Neural progenitor cell (in vitro differentiated cells): ENCODE measurements at regions not wholly inside any gene's neighbourhood (a gene's known extent, or its start where the extent isn't known, plus 50 kb on each side); places are given as distances from the start of the nearest gene placed in this dataset.

Experiments used
- DNase-seq: peaks from one replicate; pipeline ENCODE4 v3.0.0-alpha.2; 2016; ENCODE audit warnings: low spot score
- H2AFZ ChIP-seq: fragments of 200-600 bp; sonication (generic); replicated peaks from 2 replicates; pipeline ENCODE4 v1.6.1; 2016; ENCODE audit warnings: antibody characterized with exemption
- H3F3A ChIP-seq: fragments of 200-600 bp; sonication (generic); 2 replicates; pipeline ENCODE4 v1.6.1; 2016; ENCODE audit warnings: antibody characterized with exemption, low read depth
- H3K27ac ChIP-seq: fragments of 200-600 bp; sonication (generic); 2 replicates; pipeline ENCODE4 v1.5.1; 2016; ENCODE audit warnings: mild to moderate bottlenecking
- H3K27me3 ChIP-seq: fragments of 200-600 bp; sonication (generic); 2 replicates; pipeline ENCODE4 v1.6.1; 2016; ENCODE audit warnings: mild to moderate bottlenecking, moderate library complexity
- H3K36me3 ChIP-seq: fragments of 200-600 bp; sonication (generic); 2 replicates; pipeline ENCODE4 v1.5.1; 2016
- H3K4me1 ChIP-seq: fragments of 200-600 bp; sonication (generic); 2 replicates; pipeline ENCODE4 v1.6.1; 2016; ENCODE audit warnings: mixed run types
- H3K4me2 ChIP-seq: fragments of 200-600 bp; sonication (generic); 2 replicates; pipeline ENCODE4 v1.6.1; 2016
- H3K4me3 ChIP-seq: fragments of 200-600 bp; sonication (generic); 2 replicates; pipeline ENCODE4 v1.5.1; 2016
- H3K79me2 ChIP-seq: fragments of 200-600 bp; sonication (generic); 2 replicates; pipeline ENCODE4 v1.6.1; 2016; ENCODE audit warnings: low read depth
- H3K9ac ChIP-seq: fragments of 200-600 bp; sonication (generic); 2 replicates; pipeline ENCODE4 v1.6.1; 2016
- H3K9me3 ChIP-seq: fragments of 200-600 bp; sonication (generic); 2 replicates; pipeline ENCODE4 v1.5.1; 2016; ENCODE audit warnings: low read depth
- H4K20me1 ChIP-seq: fragments of 200-600 bp; sonication (generic); 2 replicates; pipeline ENCODE4 v1.6.1; 2016; ENCODE audit warnings: low read depth
- H3K27ac Mint-ChIP-seq: 3 replicates; pipeline ENCODE4 v1.8.0; 2021; ENCODE audit warnings: mixed read lengths
- H3K27me3 Mint-ChIP-seq: 2 replicates; pipeline ENCODE4 v1.8.0; 2022; ENCODE audit warnings: low read depth, mild to moderate bottlenecking, inconsistent platforms, moderate library complexity, mixed read lengths; ENCODE audit not compliant: insufficient read depth
- H3K36me3 Mint-ChIP-seq: 3 replicates; pipeline ENCODE4 v1.8.0; 2021; ENCODE audit warnings: mixed read lengths
- H3K4me1 Mint-ChIP-seq: 3 replicates; pipeline ENCODE4 v1.8.0; 2021; ENCODE audit warnings: mixed read lengths
- H3K4me3 Mint-ChIP-seq: 3 replicates; pipeline ENCODE4 v1.8.0; 2021; ENCODE audit warnings: mild to moderate bottlenecking, moderate library complexity, mixed read lengths
- H3K9me3 Mint-ChIP-seq: 3 replicates; pipeline ENCODE4 v1.8.0; 2020; ENCODE audit warnings: mixed read lengths
- CTCF ChIP-seq: fragments of 200-600 bp; sonication (generic); IDR thresholded peaks from 2 replicates; pipeline ENCODE4 v1.5.1; 2017; ENCODE audit warnings: antibody characterized with exemption, mild to moderate bottlenecking
- EZH2 ChIP-seq: fragments of 200-600 bp; sonication (generic); IDR thresholded peaks from 2 replicates; pipeline ENCODE4 v1.6.1; 2017; ENCODE audit warnings: antibody characterized with exemption, mild to moderate bottlenecking, moderate library complexity
- EZH2phosphoT487 ChIP-seq: fragments of 200-600 bp; sonication (generic); IDR thresholded peaks from 2 replicates; pipeline ENCODE4 v1.6.1; 2017; ENCODE audit warnings: antibody characterized with exemption

DNA sequence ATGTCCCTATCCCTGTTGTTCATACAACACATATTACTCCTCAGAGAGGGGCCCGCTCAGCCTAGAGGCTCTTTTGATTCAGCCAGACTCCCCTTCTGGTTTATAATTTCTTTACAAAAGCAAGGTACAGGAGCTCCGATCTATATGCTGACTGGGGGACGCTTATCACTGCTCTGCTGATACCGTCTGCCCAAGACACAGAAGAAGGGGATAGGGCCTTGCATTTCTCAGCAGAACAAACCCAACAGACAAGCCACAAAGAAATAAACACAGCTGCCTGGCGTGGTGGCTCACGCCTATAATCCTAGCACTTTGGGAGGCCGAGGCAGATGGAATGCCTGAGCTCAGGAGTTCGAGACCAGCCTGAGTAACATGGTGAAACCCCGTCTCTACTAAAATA lies 109.9 kb upstream of the AKIP1 start:
- Histone ChIP-seq H3K27ac (no peak overlapping the region), H3K4me2 (no peak overlapping the region), H3K9ac (no peak overlapping the region), H3K4me1 (no peaks in the 10 kb centered on the region), H3K79me2 (no peaks in the 10 kb centered on the region), H3K4me3 (no peak overlapping the region), H3F3A (no peaks in the 10 kb centered on the region), H3K9me3 (no peaks in the 10 kb centered on the region), H3K27me3 (no peaks in the 10 kb centered on the region), H2AFZ (no peak overlapping the region), H4K20me1 (peaks cover 14% of the 10 kb centered on the region), H3K36me3 (no peaks in the 10 kb centered on the region)
- TF ChIP-seq EZH2phosphoT487 (no peak), CTCF (no peak), EZH2 (no peak)
- Mint-ChIP-seq H3K9me3 (peaks cover 2% of the 10 kb centered on the region), H3K4me3 (no peak overlapping the region), H3K27ac (peak overlapping the region; percentile 4), H3K36me3 (peaks cover 31% of the 10 kb centered on the region), H3K27me3 (peaks cover 2% of the 10 kb centered on the region), H3K4me1 (peaks cover 18% of the 10 kb centered on the region)
- no peak for DNase-seq

DNA sequence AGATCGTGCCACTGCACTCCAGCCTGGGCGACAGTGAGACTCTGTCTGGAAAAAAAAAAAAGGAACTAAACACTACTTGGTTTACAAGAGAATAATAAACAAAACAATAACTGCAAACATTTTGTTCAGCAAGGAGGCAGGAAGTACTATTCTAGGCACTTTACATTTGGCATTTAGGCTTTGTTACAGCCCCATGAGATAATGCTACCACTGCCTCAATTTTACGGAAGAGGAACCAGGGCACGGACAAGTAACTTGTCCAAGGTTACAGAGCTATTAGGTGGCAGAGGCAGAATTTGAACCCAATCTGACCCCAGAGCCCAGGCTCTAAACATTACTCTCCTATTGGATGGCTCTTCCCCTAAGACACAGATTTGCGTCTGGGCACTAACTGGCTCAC lies 108.7 kb upstream of the AKIP1 start:
- Histone ChIP-seq H3K79me2 (no peaks in the 10 kb centered on the region), H3F3A (no peaks in the 10 kb centered on the region), H3K9me3 (no peaks in the 10 kb centered on the region), H3K9ac (no peak overlapping the region), H3K4me1 (peaks cover 8% of the 10 kb centered on the region), H3K4me2 (no peak overlapping the region), H3K36me3 (no peaks in the 10 kb centered on the region), H3K27ac (no peak overlapping the region), H3K27me3 (no peaks in the 10 kb centered on the region), H2AFZ (no peak overlapping the region), H3K4me3 (no peak overlapping the region), H4K20me1 (peaks cover 22% of the 10 kb centered on the region)
- no peak for TF ChIP-seq EZH2
- TF ChIP-seq EZH2phosphoT487: no peak
- TF ChIP-seq CTCF: no peak
- Mint-ChIP-seq H3K4me3 (no peak overlapping the region), H3K4me1 (peaks cover 28% of the 10 kb centered on the region), H3K36me3 (peaks cover 23% of the 10 kb centered on the region), H3K9me3 (no peaks in the 10 kb centered on the region), H3K27me3 (peaks cover 2% of the 10 kb centered on the region), H3K27ac (peak overlapping the region; percentile 30)
- DNase-seq: no peak

GRCh38 chr11:8803973-8804372 lies 107.0 kb upstream of the AKIP1 start:
- no peak overlapping the region for H3K4me2 ChIP-seq
- no peaks in the 10 kb centered on the region for H3K36me3 ChIP-seq
- H3K4me1 ChIP-seq: peaks cover 24% of the 10 kb centered on the region
- peaks cover 44% of the 10 kb centered on the region for H3K4me1 Mint-ChIP-seq
- peak overlapping the region; percentile 25 for H3K27ac Mint-ChIP-seq
- H3K4me3 ChIP-seq: no peak overlapping the region
- peaks cover under 1% of the 10 kb centered on the region for H3F3A ChIP-seq
- H3K27me3 ChIP-seq: no peaks in the 10 kb centered on the region
- no peak for DNase-seq
- no peak overlapping the region for H3K4me3 Mint-ChIP-seq
- peaks cover 20% of the 10 kb centered on the region for H3K36me3 Mint-ChIP-seq
- no peak overlapping the region for H3K9ac ChIP-seq
- H3K9me3 ChIP-seq: no peaks in the 10 kb centered on the region
- no peaks in the 10 kb centered on the region for H3K27me3 Mint-ChIP-seq
- H3K79me2 ChIP-seq: peaks cover 7% of the 10 kb centered on the region
- H3K9me3 Mint-ChIP-seq: no peaks in the 10 kb centered on the region
- TF ChIP-seq EZH2 (no peak), CTCF (no peak), EZH2phosphoT487 (no peak)
- no peak overlapping the region for H2AFZ ChIP-seq
- peaks cover 26% of the 10 kb centered on the region for H4K20me1 ChIP-seq
- no peak overlapping the region for H3K27ac ChIP-seq
